CD14-positive monocyte (primary cell): ENCODE measurements at regions not wholly inside any gene's neighbourhood (a gene's known extent, or its start where the extent isn't known, plus 50 kb on each side); places are given as distances from the start of the nearest gene placed in this dataset.

Experiments used
- DNase-seq, 3 donors: peaks; one replicate each; pipeline ENCODE4 v3.0.0-alpha.2; 2011 to 2022
- H2AFZ ChIP-seq: 2 replicates; pipeline ENCODE4 v1.6.0; 2012; ENCODE audit warnings: mild to moderate bottlenecking, low read depth, low read length, inconsistent platforms; ENCODE audit not compliant: insufficient read depth, poor library complexity, severe bottlenecking
- H3K27ac ChIP-seq, 2 donors: 1 replicate in 1 of 2; 2 replicates in 1 of 2; pipeline ENCODE4 v1.5.1; 2012 to 2013; ENCODE audit warnings: low read length in 2 of 2, control low read depth in 1 of 2, inconsistent platforms in 1 of 2, low read depth in 1 of 2, mild to moderate bottlenecking in 1 of 2
- H3K27me3 ChIP-seq, 2 donors: one replicate each; pipeline versions ENCODE4 v1.6.0 to v1.6.1; 2011 to 2013; ENCODE audit warnings: low read length in 2 of 2; ENCODE audit not compliant: control insufficient read depth in 2 of 2, insufficient read depth in 2 of 2
- H3K36me3 ChIP-seq, 2 donors: replicated peaks in 1 of 2; 1 replicate in 1 of 2; 2 replicates in 1 of 2; pipeline versions ENCODE4 v1.5.1 to v1.6.1; 2012 to 2013; ENCODE audit warnings: low read length in 2 of 2, control low read depth in 1 of 2, inconsistent platforms in 1 of 2, mild to moderate bottlenecking in 1 of 2; ENCODE audit not compliant: insufficient read depth in 2 of 2, control insufficient read depth in 1 of 2
- H3K4me1 ChIP-seq, 2 donors: 1 replicate in 1 of 2; 2 replicates in 1 of 2; pipeline versions ENCODE4 v1.5.1 to v1.6.1; 2012 to 2013; ENCODE audit warnings: low read length in 2 of 2, control low read depth in 1 of 2, inconsistent platforms in 1 of 2, mild to moderate bottlenecking in 1 of 2, moderate library complexity in 1 of 2; ENCODE audit not compliant: insufficient read depth in 2 of 2, control insufficient read depth in 1 of 2
- H3K4me2 ChIP-seq: replicated peaks from 2 replicates; pipeline ENCODE3; 2012; ENCODE audit warnings: low read length, moderate library complexity, mild to moderate bottlenecking; ENCODE audit not compliant: poor library complexity, severe bottlenecking; ENCODE audit errors: extremely low read depth
- H3K4me3 ChIP-seq, 3 experiments: fragments of 200-600 bp in 1 of 3; sonication (generic) in 1 of 3; replicated peaks in 1 of 3; 1 replicate in 2 of 3; 2 replicates in 1 of 3; pipeline ENCODE4 v1.5.1; 2011 to 2013; ENCODE audit warnings: low read length in 3 of 3, mild to moderate bottlenecking in 3 of 3, control low read depth in 2 of 3, low read depth in 2 of 3, inconsistent platforms in 1 of 3, moderate library complexity in 1 of 3
- H3K79me2 ChIP-seq: 2 replicates; pipeline ENCODE4 v1.6.0; 2012; ENCODE audit warnings: mild to moderate bottlenecking, control low read depth, inconsistent platforms, low read length, moderate library complexity; ENCODE audit not compliant: insufficient read depth
- H3K9ac ChIP-seq: 2 replicates; pipeline ENCODE4 v1.6.0; 2017; ENCODE audit warnings: low read length, mild to moderate bottlenecking; ENCODE audit not compliant: insufficient read depth, poor library complexity, severe bottlenecking
- H3K9me3 ChIP-seq, 2 donors: replicated peaks in 1 of 2; 1 replicate in 1 of 2; 2 replicates in 1 of 2; pipeline versions ENCODE4 v1.5.1 to v1.6.1; 2012 to 2013; ENCODE audit warnings: low read length in 2 of 2, control low read depth in 1 of 2; ENCODE audit not compliant: control insufficient read depth in 1 of 2, insufficient read depth in 1 of 2
- H4K20me1 ChIP-seq: 2 replicates; pipeline ENCODE4 v1.6.0; 2012; ENCODE audit warnings: mild to moderate bottlenecking, low read length, control low read depth, moderate library complexity; ENCODE audit not compliant: insufficient read depth
- H3K27ac Mint-ChIP-seq, 7 donors: one replicate each; pipeline ENCODE4 v1.8.0; 2020; ENCODE audit warnings: mild to moderate bottlenecking in 7 of 7, mixed read lengths in 7 of 7, moderate library complexity in 6 of 7, inconsistent platforms in 2 of 7
- H3K27me3 Mint-ChIP-seq, 3 donors: one replicate each; pipeline ENCODE4 v1.8.0; 2021 to 2022; ENCODE audit warnings: low read depth in 3 of 3, mild to moderate bottlenecking in 3 of 3, mixed read lengths in 3 of 3, moderate library complexity in 3 of 3, inconsistent platforms in 1 of 3
- H3K36me3 Mint-ChIP-seq, 2 donors: one replicate each; pipeline ENCODE4 v1.8.0; 2020; ENCODE audit warnings: mixed read lengths in 2 of 2, inconsistent platforms in 1 of 2, mild to moderate bottlenecking in 1 of 2
- H3K4me1 Mint-ChIP-seq: one replicate; pipeline ENCODE4 v1.8.0; 2020; ENCODE audit warnings: mild to moderate bottlenecking, mixed read lengths
- H3K4me3 Mint-ChIP-seq, 2 donors: one replicate each; pipeline ENCODE4 v1.8.0; 2020; ENCODE audit warnings: mild to moderate bottlenecking in 2 of 2, mixed read lengths in 2 of 2, moderate library complexity in 1 of 2
- H3K9me3 Mint-ChIP-seq, 7 donors: one replicate each; pipeline ENCODE4 v1.8.0; 2020 to 2022; ENCODE audit warnings: mixed read lengths in 7 of 7, mild to moderate bottlenecking in 6 of 7, moderate library complexity in 6 of 7, inconsistent platforms in 2 of 7
- WGBS: methylation state at CpG from one replicate; pipeline ENCODE4 v1.1.5; 2013; ENCODE audit warnings: missing lambda C conversion rate; ENCODE audit not compliant: insufficient coverage; 5-methylcytosine and 5-hydroxymethylcytosine counted together
- intact Hi-C, 2 donors: fragments of 100-400 bp; cut with micrococcal nuclease; formaldehyde crosslinking; loops; one replicate each; pipeline versions ENCODE4 v1.15.0 to v1.15.1; 2023
- TF ChIP-seq, protein P1 (sequence below): fragments of 200-600 bp; IDR thresholded peaks from one replicate; pipeline ENCODE4 v1.8.0; 2022; ENCODE audit warnings: antibody characterized with exemption, mild to moderate bottlenecking

DNA sequence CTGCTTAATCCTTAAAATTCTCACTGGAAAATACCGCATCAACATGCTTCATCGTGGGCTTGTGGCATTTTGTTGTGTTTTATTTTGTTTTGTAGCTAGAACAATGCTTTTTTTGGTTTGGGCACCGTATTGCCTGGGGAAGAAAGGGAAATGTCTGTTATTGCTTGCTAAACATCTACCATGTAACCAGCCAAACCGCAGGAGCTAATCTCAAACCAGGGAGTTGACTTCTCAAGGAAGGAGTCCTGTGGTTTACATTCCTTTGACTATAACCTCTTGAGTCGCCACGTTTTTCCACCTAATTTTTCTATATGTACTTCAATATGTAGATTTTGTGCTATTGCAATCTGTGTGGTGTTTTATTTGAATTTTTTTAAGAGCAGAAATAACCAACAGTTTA is 593.5 kb upstream of the SOX9 start:
- intact Hi-C loops: no loop called here
- Mint-ChIP-seq H3K4me1 (no peaks in the 10 kb centered on the region), H3K27ac (no peak overlapping the region), H3K36me3 (no peaks in the 10 kb centered on the region), H3K4me3 (no peak overlapping the region), H3K9me3 (peaks cover 0 to 9% (median 2%) of the 10 kb centered on the region in 7 donors), H3K27me3 (no peaks in the 10 kb centered on the region)
- H3K9ac ChIP-seq: no peak overlapping the region
- WGBS: no CpG with 5 or more reads among the region's 6 CpGs
- H3K4me1 ChIP-seq: no peaks in the 10 kb centered on the region
- H3K27me3 ChIP-seq: no peaks in the 10 kb centered on the region
- H4K20me1 ChIP-seq: no peaks in the 10 kb centered on the region
- no peak overlapping the region for H3K27ac ChIP-seq
- H2AFZ ChIP-seq: no peak overlapping the region
- TF ChIP-seq, protein P1, sequence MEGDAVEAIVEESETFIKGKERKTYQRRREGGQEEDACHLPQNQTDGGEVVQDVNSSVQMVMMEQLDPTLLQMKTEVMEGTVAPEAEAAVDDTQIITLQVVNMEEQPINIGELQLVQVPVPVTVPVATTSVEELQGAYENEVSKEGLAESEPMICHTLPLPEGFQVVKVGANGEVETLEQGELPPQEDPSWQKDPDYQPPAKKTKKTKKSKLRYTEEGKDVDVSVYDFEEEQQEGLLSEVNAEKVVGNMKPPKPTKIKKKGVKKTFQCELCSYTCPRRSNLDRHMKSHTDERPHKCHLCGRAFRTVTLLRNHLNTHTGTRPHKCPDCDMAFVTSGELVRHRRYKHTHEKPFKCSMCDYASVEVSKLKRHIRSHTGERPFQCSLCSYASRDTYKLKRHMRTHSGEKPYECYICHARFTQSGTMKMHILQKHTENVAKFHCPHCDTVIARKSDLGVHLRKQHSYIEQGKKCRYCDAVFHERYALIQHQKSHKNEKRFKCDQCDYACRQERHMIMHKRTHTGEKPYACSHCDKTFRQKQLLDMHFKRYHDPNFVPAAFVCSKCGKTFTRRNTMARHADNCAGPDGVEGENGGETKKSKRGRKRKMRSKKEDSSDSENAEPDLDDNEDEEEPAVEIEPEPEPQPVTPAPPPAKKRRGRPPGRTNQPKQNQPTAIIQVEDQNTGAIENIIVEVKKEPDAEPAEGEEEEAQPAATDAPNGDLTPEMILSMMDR: no peak
- no peaks in the 10 kb centered on the region for H3K9me3 ChIP-seq
- no peak for DNase-seq
- H3K4me2 ChIP-seq: no peak overlapping the region
- no peaks in the 10 kb centered on the region for H3K36me3 ChIP-seq
- no peaks in the 10 kb centered on the region for H3K79me2 ChIP-seq
- H3K4me3 ChIP-seq: no peak overlapping the region

DNA sequence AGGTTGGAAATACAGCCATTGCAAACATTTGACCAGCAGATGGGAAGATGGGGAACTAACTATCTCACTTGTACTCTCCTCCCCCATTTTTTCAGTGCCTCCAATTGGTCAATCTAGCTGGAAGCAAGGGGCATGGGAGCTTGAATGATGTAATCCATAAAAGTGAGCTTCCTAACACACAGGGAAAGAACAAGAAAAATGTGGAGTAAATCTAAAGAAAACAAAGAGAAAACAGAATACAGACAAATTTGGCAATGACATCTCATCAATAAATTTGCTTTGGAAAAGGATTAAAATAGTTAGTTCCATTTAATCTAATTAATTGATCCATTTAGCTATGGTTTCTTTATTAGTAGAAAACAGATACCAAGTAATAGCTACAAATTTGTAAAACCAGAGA is 592.6 kb upstream of the SOX9 start:
- H2AFZ ChIP-seq: no peak overlapping the region
- H3K4me1 ChIP-seq: no peaks in the 10 kb centered on the region
- H3K79me2 ChIP-seq: no peaks in the 10 kb centered on the region
- no peak for DNase-seq
- Mint-ChIP-seq H3K27me3 (no peaks in the 10 kb centered on the region), H3K4me3 (no peak overlapping the region), H3K4me1 (no peaks in the 10 kb centered on the region), H3K9me3 (peaks cover 0 to 10% (median 4%) of the 10 kb centered on the region in 7 donors), H3K27ac (no peak overlapping the region), H3K36me3 (no peaks in the 10 kb centered on the region)
- no peaks in the 10 kb centered on the region for H3K36me3 ChIP-seq
- no peak overlapping the region for H3K4me3 ChIP-seq
- intact Hi-C loops: no loop called here
- H3K27me3 ChIP-seq: no peaks in the 10 kb centered on the region
- peaks cover 0 to 3% of the 10 kb centered on the region in 2 donors for H3K9me3 ChIP-seq
- no peak overlapping the region for H3K27ac ChIP-seq
- H3K4me2 ChIP-seq: no peak overlapping the region
- TF ChIP-seq, protein P1: no peak
- no peaks in the 10 kb centered on the region for H4K20me1 ChIP-seq
- no peak overlapping the region for H3K9ac ChIP-seq
